ENCODE measurements at regions not wholly inside any gene's neighbourhood (a gene's known extent, or its start where the extent isn't known, plus 50 kb on each side); places are given as distances from the start of the nearest gene placed in this dataset.

DNA sequence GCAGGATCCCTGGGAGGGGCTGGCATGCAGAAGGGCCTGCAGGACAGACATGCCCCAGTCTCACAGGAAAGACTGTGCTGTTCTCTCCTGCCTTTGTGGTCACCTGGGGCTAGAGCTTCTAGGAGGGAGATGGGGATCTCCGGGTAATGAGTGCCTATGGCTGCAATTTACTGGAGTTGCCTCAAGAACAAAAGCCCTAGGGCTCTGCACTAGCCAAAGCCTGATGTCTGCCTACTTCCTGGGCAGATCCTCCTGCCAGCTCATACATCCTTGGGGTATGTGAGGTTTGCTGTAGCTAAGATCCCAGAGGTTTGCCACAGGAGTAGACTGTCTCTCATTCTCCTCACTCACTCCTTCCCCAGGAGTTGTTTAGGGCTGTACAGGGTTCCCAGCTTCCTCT is 106.9 kb upstream of the PPFIA2 start:
- Histone ChIP-seq H3K27ac (ENCODE audit: low read depth, low read length) (no peak overlapping the region), H3K4me1 (ENCODE audit: insufficient read depth, low read length) (no peaks in the 10 kb centered on the region), H3K4me2 (ENCODE audit: insufficient read depth, low read length) (no peak overlapping the region), H3K36me3 (ENCODE audit: insufficient read depth, low read length) (no peaks in the 10 kb centered on the region), H3K27me3 (ENCODE audit: insufficient read depth, low read length) (no peaks in the 10 kb centered on the region), H2AFZ (ENCODE audit: low read length) (no peak overlapping the region), H4K20me1 (ENCODE audit: insufficient read depth, low read length) (no peaks in the 10 kb centered on the region), H3K79me2 (ENCODE audit: insufficient read depth, low read length) (no peaks in the 10 kb centered on the region), H3K4me3 (ENCODE audit: insufficient read depth, low read length) (no peak overlapping the region), H3K9me3 (ENCODE audit: low read depth, low read length) (no peaks in the 10 kb centered on the region)
- no peak for DNase-seq (ENCODE audit: insufficient read length, low spot score, missing footprints)
- no peak for TF ChIP-seq CTCF (IDR thresholded peaks at IDR 0.05; ENCODE audit: extremely low read depth, low read depth, low read length)

- no peak for TF ChIP-seq CTCF (IDR thresholded peaks at IDR 0.05; ENCODE audit: extremely low read depth, low read depth, low read length)
- Histone ChIP-seq H3K27ac (ENCODE audit: low read depth, low read length) (no peak overlapping the region), H3K27me3 (ENCODE audit: insufficient read depth, low read length) (no peaks in the 10 kb centered on the region), H2AFZ (ENCODE audit: low read length) (no peak overlapping the region), H3K4me3 (ENCODE audit: insufficient read depth, low read length) (no peak overlapping the region), H3K79me2 (ENCODE audit: insufficient read depth, low read length) (no peaks in the 10 kb centered on the region), H3K9me3 (ENCODE audit: low read depth, low read length) (no peaks in the 10 kb centered on the region), H3K36me3 (ENCODE audit: insufficient read depth, low read length) (no peaks in the 10 kb centered on the region), H3K4me1 (ENCODE audit: insufficient read depth, low read length) (no peaks in the 10 kb centered on the region), H3K4me2 (ENCODE audit: insufficient read depth, low read length) (no peak overlapping the region), H4K20me1 (ENCODE audit: insufficient read depth, low read length) (no peaks in the 10 kb centered on the region)
- DNase-seq (ENCODE audit: insufficient read length, low spot score, missing footprints), result no peak
Observed at GRCh38 chr12:81863406-81863805, 104.3 kb upstream of the PPFIA2 start.

DNA sequence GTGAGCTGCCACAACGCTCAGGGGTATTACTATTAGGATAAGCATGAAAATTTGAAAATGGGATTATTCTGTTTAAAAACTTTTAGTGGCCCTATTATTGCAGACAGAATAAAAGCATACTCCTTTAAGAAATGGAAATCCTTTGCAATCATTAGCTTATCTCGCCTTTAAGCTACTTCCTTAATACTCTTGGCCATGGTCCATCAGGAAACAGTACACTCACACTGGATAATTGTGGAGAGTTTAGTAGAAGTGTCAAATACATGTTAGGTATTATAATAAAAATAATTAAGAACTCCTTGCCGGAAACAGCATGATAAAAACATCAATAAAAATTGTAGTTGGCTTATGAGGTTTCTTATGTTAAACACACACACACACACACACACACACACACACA is 100.4 kb upstream of the PPFIA2 start:
- no peak for TF ChIP-seq CTCF (IDR thresholded peaks at IDR 0.05; ENCODE audit: extremely low read depth, low read depth, low read length)
- Histone ChIP-seq H3K36me3 (ENCODE audit: insufficient read depth, low read length) (no peaks in the 10 kb centered on the region), H3K27me3 (ENCODE audit: insufficient read depth, low read length) (no peaks in the 10 kb centered on the region), H3K4me2 (ENCODE audit: insufficient read depth, low read length) (no peak overlapping the region), H3K4me1 (ENCODE audit: insufficient read depth, low read length) (no peaks in the 10 kb centered on the region), H3K79me2 (ENCODE audit: insufficient read depth, low read length) (no peaks in the 10 kb centered on the region), H3K27ac (ENCODE audit: low read depth, low read length) (no peak overlapping the region), H4K20me1 (ENCODE audit: insufficient read depth, low read length) (no peaks in the 10 kb centered on the region), H2AFZ (ENCODE audit: low read length) (no peak overlapping the region), H3K9me3 (ENCODE audit: low read depth, low read length) (no peaks in the 10 kb centered on the region), H3K4me3 (ENCODE audit: insufficient read depth, low read length) (no peak overlapping the region)
- no peak for DNase-seq (ENCODE audit: insufficient read length, low spot score, missing footprints)

DNA sequence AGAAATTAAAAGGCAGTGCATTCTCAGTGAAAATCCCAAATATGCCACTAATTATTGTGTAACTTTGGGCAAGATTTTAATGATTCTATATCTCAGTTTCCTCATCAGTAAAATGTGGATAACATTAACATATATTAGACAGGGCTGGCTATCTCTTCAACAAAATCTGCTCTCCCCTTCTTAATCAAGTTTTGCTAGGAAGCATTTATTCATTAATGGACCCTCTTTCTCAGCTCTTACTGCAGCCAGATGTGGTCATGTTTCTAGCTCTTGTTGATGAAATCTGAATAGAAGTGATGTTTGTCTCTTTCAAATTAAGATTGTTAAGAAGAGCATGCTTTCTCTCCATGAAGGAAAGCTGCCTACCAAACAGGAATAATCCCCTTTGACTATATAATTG is 84.4 kb upstream of the PPFIA2 start:
- no peak overlapping the region for H3K27ac ChIP-seq (ENCODE audit: low read depth, low read length)
- H3K9me3 ChIP-seq (ENCODE audit: low read depth, low read length), result no peaks in the 10 kb centered on the region
- no peaks in the 10 kb centered on the region for H3K27me3 ChIP-seq (ENCODE audit: insufficient read depth, low read length)
- no peaks in the 10 kb centered on the region for H3K4me1 ChIP-seq (ENCODE audit: insufficient read depth, low read length)
- DNase-seq (ENCODE audit: insufficient read length, low spot score, missing footprints), result no peak
- no peak for TF ChIP-seq CTCF (IDR thresholded peaks at IDR 0.05; ENCODE audit: extremely low read depth, low read depth, low read length)
- no peaks in the 10 kb centered on the region for H3K79me2 ChIP-seq (ENCODE audit: insufficient read depth, low read length)
- H2AFZ ChIP-seq (ENCODE audit: low read length), result no peak overlapping the region
- no peaks in the 10 kb centered on the region for H4K20me1 ChIP-seq (ENCODE audit: insufficient read depth, low read length)
- H3K4me2 ChIP-seq (ENCODE audit: insufficient read depth, low read length), result no peak overlapping the region
- H3K4me3 ChIP-seq (ENCODE audit: insufficient read depth, low read length), result no peak overlapping the region
- no peaks in the 10 kb centered on the region for H3K36me3 ChIP-seq (ENCODE audit: insufficient read depth, low read length)

Measured in osteoblast (primary cell).